GM18526 (cell line): ENCODE measurements at regions not wholly inside any gene's neighbourhood (a gene's known extent, or its start where the extent isn't known, plus 50 kb on each side); places are given as distances from the start of the nearest gene placed in this dataset.

Experiments used
- POLR2A ChIP-seq: IDR thresholded peaks from 3 replicates; pipeline ENCODE4 v1.6.1; 2011; ENCODE audit not compliant: insufficient read length; ENCODE audit errors: extremely low read depth

DNA sequence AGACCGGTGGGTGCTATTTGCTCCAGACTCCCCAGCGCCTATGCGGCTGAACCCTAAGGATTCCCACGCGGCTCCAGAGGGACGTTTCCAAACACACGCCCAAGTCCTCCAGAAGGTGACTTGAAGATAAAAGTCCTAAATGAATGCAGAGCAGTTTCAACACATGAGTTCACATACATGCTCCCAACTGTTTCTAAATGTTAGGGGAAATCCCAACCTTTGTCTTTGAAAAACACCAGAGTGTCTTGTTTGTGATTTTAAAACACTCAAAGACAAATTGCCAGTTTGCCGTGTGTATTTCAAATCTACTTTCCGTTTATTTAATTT, 252.9 kb upstream of the SFSWAP start:
- TF ChIP-seq POLR2A = no peak

DNA sequence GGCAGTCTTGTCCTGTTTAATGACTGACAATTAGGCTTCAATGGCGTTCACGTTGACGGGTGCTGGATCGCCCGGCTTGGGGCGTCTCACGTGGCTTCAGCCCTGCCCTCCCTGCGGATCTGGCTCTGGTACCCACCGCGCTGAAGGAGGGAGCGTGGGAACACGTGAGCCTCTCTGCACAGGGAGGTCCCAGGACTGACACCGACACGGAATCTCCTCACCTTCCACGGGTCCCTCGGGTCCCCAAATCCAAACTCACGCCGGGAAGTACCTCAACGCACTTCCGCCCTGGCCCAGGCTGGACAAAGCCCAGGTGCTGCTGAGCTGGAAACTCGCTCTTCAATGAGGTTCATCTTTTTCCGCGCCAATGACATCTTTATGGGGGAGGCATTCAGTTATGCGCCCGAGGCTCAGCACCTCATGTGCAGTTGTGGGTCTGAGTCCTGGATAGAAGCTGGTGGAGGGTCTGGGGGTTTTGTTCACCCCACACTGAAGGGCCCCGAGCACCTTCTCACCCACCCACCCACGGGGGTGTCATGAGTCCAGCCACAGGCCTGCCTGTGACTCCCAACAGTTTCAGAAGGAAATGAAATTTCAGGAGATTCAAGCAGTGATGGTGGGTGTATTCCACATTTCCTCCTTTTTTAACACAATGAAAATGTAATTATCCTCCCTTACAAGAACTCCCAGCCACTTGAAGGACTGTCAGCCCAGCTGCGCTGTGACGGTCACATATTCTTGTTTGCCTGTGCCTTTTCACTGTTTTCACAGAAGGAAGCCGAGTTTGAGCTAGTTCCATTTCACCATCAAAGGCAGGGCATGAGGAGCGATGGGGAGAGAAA, 251.7 kb upstream of the SFSWAP start:
- TF ChIP-seq POLR2A = no peak

DNA sequence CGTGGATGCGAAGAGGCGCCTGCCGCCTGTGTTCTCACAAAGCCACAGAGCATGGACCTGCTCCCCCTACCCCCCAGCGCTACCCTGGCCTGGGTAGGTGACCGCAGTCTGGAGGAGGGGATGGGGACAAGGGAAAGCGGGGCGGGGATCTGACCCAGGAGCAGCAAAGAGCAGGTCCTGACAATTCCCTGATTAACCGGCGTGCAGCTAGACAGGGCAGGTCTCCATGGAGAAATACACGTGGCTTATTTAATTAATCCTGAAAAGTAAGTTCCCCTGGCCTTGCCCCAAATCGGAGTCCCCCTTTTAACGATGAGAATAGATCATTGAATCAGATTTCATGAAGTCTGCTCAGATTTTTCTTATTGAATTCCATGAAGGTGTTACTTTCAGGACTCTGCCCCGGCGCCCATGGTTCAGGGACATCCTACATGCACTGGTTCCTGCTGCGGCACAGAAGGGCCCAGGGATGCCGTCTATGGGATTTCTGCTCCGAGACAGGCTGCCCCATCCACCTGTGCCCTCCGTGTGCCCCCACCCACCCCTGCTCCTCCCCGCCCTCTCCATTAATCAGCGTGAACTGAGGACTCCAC, 251.0 kb upstream of the SFSWAP start:
- TF ChIP-seq POLR2A = no peak

DNA sequence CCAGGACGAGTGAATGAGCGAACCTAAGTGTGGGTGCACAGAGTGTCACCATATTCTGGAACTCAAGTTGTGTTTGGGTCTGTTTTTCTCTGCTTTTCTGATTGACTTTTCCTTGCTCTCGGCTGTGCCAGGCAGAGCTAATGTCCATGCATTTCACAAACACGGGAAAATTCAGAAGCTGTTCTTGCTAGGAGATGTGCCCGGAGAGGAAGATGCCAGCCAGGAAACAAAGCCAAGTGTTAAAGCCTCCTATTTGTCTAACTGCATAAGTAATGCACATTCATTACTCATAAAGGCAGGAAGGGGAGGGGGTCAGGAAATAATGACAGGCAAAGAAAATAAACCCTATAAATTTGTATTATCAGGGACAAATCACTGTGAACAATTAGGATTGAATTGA, 250.4 kb upstream of the SFSWAP start:
- no peak for TF ChIP-seq POLR2A

DNA sequence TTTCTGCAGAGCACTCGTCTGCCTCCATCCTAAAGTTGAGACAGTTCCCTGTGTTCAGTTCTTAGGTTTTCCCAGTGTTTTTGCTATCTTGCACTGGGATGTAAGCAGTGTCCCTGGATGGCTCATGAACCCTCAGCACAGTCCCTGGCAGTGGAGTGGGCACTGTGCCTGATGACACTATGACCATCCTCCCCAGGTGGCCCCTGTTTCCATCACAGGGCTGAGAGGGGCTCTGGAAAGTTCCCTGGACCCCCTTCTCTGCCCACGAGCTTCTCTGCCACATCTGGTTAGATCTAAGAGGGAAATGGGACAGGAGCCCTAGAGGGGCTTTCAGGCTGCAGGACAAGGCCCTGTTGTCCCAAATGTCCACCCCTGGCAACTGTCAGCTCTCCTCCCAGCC, 249.8 kb upstream of the SFSWAP start:
- no peak for TF ChIP-seq POLR2A

DNA sequence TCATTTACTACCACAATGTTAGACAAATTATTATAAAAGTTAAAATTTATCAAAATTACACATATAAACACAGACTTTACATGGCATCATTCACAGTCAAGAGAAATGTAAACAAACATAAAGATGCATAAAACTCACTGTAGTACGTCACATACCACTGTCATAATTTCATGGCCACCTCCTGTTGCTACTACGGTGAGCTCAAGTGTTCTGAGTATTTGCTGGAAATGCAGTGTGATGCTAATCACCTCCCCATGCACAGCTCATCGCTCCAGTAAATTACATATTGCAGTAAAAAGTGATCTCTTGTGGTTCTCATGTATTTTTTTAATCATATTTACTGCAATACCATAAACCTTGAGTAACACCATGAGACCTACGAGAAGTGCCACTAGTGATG, 247.7 kb upstream of the SFSWAP start:
- no peak for TF ChIP-seq POLR2A

DNA sequence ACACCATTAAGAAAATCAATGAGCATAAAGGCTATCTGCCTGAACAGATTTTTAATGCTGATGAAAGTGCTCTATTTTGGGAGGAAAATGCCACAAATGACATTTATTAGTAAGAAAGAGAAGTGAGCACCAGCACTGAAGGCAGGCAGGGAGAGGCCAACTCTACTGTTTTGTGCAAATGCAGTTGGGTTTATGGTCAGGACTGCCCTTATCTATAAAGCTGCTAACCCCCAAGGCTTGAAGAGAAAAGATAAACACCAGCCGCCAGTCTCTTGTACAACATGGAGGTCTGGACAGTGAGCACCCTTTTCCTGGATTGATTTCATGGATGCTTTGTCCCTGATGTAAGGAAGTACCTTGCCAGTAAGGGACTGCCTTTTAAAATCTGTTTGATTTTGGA, 246.8 kb upstream of the SFSWAP start:
- TF ChIP-seq POLR2A = no peak

DNA sequence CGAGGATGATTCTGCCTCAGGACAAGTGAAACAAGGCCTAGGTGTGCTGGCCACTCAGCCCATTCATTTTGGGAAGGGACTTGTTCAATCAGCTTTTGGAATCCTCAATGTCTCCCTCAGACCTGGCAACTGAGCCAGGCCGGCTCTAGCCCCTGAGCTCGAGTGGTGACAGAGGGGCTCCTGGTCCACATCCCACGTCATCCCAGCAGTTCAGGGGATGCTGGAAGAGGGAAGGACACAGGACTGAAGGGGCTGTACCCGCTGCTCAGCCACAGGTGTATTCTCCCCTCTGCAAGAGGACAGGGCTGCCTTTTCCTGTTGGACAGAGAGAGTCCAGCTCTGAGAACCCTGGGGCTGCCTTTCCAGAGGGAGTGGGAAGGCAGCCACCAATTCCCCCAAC, 244.6 kb upstream of the SFSWAP start:
- TF ChIP-seq POLR2A = no peak

DNA sequence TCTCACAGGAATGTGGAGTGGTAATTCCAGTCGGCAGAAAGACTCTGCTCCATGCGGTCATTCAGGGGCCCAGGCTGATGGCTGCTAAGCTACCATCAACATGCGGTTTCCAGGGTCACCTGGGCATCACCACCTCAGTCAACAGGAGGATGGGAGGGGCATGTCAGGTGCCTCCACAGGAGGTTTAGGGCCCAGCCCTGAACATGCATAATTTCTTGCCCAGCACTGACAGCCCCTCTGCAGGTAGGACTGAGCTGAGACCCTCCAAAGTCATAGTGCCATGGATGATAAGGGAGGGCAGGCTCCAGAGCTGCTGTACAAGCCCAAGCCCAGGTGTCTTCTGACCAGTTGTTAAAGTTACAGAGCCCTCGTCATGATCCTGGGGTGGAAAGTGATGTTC, 244.0 kb upstream of the SFSWAP start:
- no peak for TF ChIP-seq POLR2A

DNA sequence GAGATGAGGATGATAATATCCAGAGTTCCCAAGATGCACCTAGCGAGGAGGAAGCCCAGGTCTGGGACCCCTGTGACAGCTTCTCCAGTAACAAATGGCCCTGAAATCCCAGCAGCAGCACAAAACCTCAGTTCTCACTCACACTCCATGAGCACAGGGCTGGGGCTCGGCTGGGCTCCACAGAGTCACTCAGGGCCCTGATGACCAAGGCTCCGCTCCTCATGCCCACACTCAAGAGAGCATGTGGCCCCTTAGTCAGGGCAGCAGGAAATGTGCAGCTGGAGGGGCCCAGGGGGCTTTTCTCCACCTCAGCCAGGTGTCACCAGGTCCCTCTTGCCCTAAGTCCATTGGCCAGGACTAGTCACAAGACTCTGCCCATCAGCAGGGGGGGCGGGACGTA, 242.7 kb upstream of the SFSWAP start:
- no peak for TF ChIP-seq POLR2A

DNA sequence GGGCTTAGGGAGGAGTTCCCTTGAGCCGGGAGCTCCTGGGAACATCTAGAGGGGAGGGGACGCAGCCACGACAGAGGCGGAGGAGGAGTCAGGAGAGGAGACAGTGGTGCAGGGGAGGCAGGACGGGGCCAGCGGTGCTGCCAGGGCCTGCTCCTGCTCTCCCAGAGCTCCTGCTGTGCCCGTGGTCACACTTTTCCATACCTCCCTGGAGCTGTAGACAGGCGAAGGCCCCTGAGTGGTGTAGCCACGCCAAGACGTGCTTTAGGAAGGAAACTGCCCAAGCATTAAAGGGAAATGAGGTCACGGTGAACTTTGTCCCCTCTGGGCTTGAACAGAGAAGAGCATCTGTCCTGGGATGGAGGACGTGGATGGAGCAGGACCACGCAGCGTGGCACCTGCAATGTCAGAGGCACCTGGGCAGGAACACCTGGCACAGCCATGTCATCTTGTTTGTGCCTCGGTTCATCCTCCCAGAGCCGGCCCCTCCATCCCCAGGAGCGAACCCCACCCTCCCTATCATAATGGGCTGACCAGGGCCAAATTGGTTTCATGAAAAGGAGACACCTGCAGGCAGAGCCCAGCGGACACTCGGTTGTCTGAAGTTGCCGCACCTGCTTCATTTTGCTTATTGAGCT, 239.5 kb upstream of the SFSWAP start:
- TF ChIP-seq POLR2A = no peak

DNA sequence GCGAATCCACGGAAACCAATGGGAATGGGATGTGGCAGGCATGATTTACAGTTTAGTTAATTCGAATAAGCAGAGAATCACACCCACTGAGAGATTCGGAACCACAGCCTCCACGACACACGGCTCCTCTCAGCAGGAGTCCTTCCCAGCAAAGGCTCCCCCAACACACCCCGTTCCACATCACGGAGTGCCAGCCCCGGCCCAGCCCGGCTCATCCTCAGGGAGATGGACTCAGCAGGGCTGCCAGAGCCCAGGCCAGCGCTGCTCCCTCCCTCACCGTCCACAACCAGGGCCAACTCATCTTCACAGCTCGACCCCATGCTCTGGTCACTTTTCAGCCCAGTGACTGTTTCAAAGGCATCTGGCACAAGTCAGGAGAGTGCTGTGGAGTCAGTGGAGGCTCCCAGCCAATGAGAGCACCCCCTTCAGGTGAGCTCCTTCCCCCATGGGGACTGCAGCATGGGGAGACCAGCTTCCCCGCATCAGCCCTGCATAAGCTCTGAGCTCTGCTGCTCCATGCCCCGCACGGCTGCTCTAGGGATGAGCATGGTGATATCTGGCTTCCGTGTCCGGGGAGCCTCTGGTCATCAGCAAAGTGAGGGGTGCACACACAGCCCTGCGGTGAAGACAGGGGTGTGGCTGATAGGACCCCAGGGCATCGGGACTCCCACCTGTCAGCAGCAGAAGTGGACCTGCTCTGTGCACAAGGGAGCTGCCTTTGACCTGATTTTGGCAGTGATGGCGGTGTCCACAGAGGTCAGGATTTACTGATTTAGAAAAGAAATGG, 238.8 kb upstream of the SFSWAP start:
- TF ChIP-seq POLR2A = no peak

DNA sequence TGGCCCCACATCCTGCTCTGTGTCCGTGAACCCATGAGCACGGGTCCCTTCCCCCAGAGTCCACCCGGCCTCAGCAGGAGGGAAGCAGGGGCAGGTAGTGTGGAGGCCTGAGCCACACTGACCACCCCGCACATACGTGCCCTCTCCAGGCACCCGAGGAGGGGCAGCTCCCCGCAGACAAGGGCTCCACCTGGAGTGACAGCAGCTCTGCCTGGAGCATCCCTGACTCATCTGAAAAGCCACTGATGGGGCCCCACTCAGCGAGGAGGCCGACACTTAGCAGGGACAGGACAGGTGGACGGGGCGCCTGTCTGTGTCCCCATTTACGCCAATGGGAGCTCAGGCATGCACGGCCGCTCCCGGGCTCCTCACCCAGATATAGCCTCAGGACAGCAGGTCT, 237.6 kb upstream of the SFSWAP start:
- TF ChIP-seq POLR2A = no peak

DNA sequence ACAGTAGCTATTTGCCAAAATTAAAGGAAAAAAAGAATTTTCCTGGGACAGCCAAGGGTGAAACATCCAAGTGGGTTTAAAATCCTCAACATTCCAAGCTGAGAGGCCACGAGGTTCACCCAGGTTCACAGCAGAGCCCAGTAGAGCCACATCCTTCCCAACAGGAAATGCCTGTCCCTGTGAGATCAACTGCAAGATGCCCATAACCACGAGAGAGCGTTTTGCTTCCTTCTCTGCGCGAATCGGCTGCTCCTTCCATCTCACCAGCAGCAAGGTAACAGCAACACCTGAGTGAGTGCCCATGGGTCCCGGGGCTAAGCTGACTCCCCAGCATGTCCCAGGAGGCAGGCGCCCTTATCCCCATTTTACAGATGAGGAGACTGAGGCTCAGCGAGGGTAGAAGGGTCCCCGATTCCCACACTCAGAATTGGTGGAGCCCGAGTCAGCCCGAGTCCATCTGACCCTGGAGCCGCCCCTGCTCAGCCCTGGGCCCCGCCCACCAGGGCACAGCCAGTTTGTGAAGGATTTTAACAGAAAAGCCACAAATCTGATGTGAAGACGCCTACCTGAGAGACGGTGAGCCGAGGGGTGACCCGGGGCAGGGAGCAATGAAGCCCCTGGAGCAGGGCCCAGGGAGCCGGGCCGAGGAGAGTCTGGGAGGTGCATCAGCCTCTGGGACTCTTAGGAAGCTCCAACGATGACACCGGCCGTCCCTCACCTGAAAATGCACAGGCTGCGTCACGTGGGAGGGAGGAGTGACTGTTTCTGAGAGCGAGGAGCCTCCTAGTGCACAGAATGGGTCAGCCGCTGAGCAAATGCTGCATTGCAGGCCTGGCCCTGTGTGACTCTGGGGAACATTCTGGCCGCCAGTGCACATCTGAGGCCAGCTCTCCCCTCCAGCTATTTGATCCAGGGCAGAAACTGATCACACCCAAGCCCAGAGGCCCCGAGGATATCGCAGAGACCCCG, 236.9 kb upstream of the SFSWAP start:
- no peak for TF ChIP-seq POLR2A

DNA sequence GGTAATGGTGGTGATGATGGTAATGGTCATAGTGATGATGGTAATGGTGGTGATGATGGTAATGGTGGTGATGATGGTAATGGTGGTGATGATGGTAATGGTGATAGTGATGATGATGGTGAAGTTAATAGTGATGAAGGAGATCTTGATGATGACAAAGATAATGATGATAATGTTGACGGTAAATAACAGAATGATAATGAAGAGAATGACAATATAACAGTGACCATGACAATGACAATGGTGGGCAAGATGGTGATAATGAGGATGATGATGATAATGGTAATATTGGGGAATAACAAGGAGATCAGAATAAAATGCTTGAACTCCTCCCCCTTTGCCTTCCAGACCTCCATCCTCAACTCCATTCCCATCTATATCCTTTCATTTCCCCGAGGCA, 233.3 kb upstream of the SFSWAP start:
- TF ChIP-seq POLR2A = no peak
